GM12878 (cell line): ENCODE measurements at regions not wholly inside any gene's neighbourhood (a gene's known extent, or its start where the extent isn't known, plus 50 kb on each side); places are given as distances from the start of the nearest gene placed in this dataset.

ENCODE experiments used
- ATAC-seq: fragments of 200-7000 bp; cut with Tn5 transposase; 3 replicates; pipeline ENCODE4 v1.9.1; 2020; ENCODE audit warnings: mild to moderate bottlenecking, moderate library complexity
- BruUV-seq: library from RNA; stranded (reverse); fragments of 400-500 nt; replicated peaks from 2 replicates; lab custom pipeline; 2021; lab: Mats Ljungman, UMichigan
- CTCF ChIA-PET: fragments of 300-600 bp; sonication (Branson Sonifier 250); formaldehyde crosslinking; extraction: SDS; loops from one replicate; lab custom pipeline; 2021; ENCODE audit warnings: inconsistent platforms; lab: Yijun Ruan, JAX
- POLR2A ChIA-PET: fragments of 350-600 bp; formaldehyde crosslinking; extraction: SDS; loops from one replicate; lab custom pipeline; 2021; ENCODE audit warnings: inconsistent platforms; lab: Charles Lee
- RAD21 ChIA-PET: fragments of 300-600 bp; sonication (Branson Sonifier 250); formaldehyde crosslinking; loops from one replicate; lab custom pipeline; 2023; ENCODE audit warnings: antibody characterized with exemption; ENCODE audit not compliant: unreplicated experiment; lab: Charles Lee
- SMC1A ChIA-PET: fragments of 300-600 bp; sonication (Branson Sonifier 250); formaldehyde crosslinking; loops from one replicate; lab custom pipeline; 2023; ENCODE audit not compliant: unreplicated experiment, uncharacterized antibody; lab: Charles Lee
- DNase-seq: peaks from one replicate; pipeline ENCODE4 v3.0.0-alpha.2; 2011; ENCODE audit warnings: low read depth, low spot score
- FAIRE-seq: peaks from 3 replicates; lab custom pipeline; 2011; peaks lifted over from hg19 to GRCh38; lab: Jason Lieb, UNC
- H2AFZ ChIP-seq: 2 replicates; pipeline ENCODE4 v1.6.0; 2011; ENCODE audit warnings: low read depth, low read length, control low read depth; ENCODE audit not compliant: control insufficient read depth
- H3K27ac ChIP-seq: 2 replicates; pipeline ENCODE4 v1.5.1; 2011; ENCODE audit warnings: control low read depth; ENCODE audit not compliant: control insufficient read depth, insufficient read depth
- H3K27me3 ChIP-seq, 2 experiments: replicated peaks in 1 of 2; 2 replicates each; pipeline versions ENCODE4 v1.6.0 to v1.6.1; 2011; ENCODE audit warnings: low read length in 1 of 2; ENCODE audit not compliant: control insufficient read depth in 2 of 2, insufficient read depth in 2 of 2
- H3K36me3 ChIP-seq, 2 experiments: 2 replicates each; pipeline ENCODE4 v1.5.1; 2011; ENCODE audit warnings: low read length in 1 of 2; ENCODE audit not compliant: control insufficient read depth in 2 of 2, insufficient read depth in 2 of 2
- H3K4me1 ChIP-seq: 2 replicates; pipeline ENCODE4 v1.6.1; 2011; ENCODE audit warnings: mild to moderate bottlenecking, low read length, moderate library complexity, mixed read lengths; ENCODE audit not compliant: control insufficient read depth, insufficient read depth
- H3K4me2 ChIP-seq: 2 replicates; pipeline ENCODE4 v1.6.0; 2011; ENCODE audit warnings: control low read depth; ENCODE audit not compliant: control insufficient read depth, insufficient read depth
- H3K4me3 ChIP-seq: fragments of 200-600 bp; sonication (generic); 2 replicates; pipeline ENCODE4 v1.5.1; 2016
- H3K79me2 ChIP-seq: 2 replicates; pipeline ENCODE4 v1.6.0; 2011; ENCODE audit warnings: low read length; ENCODE audit not compliant: control insufficient read depth, insufficient read depth
- H3K9ac ChIP-seq: 2 replicates; pipeline ENCODE4 v1.8.0; 2011; ENCODE audit warnings: low read length, control low read depth, mixed read lengths; ENCODE audit not compliant: control insufficient read depth, insufficient read depth
- H3K9me3 ChIP-seq: replicated peaks from 3 replicates; pipeline ENCODE4 v1.5.1; 2011; ENCODE audit warnings: mild to moderate bottlenecking, low read length; ENCODE audit not compliant: control insufficient read depth, insufficient read depth
- H4K20me1 ChIP-seq: 2 replicates; pipeline ENCODE4 v1.6.0; 2011; ENCODE audit not compliant: control insufficient read depth, insufficient read depth
- NBN ChIP-seq: fragments of 450-650 bp; IDR thresholded peaks from 2 replicates; pipeline ENCODE4 v1.6.1; 2016
- POLR2A ChIP-seq: IDR thresholded peaks from 2 replicates; pipeline ENCODE4 v1.6.1; 2011; ENCODE audit warnings: low read depth, mild to moderate bottlenecking, low read length
- POLR2AphosphoS2 ChIP-seq: IDR thresholded peaks from 2 replicates; pipeline ENCODE4 v1.6.1; 2011; ENCODE audit warnings: low read depth, mild to moderate bottlenecking, low read length, improper control_type of control experiment, moderate library complexity
- SMAD5 ChIP-seq: IDR thresholded peaks from 2 replicates; pipeline ENCODE4 v1.6.1; 2016; ENCODE audit warnings: antibody characterized with exemption, low read depth
- WGBS: methylation state at CpG from one replicate; pipeline ENCODE4 v1.1.6; 2016; ENCODE audit warnings: low lambda C conversion rate; ENCODE audit not compliant: insufficient replicate concordance, insufficient coverage; ENCODE audit errors: missing lambda C conversion rate; 5-methylcytosine and 5-hydroxymethylcytosine counted together
- in situ Hi-C: fragments of 300-500 bp; cut with MboI; formaldehyde crosslinking; loops from 9 replicates; pipeline ENCODE4 v1.14.3; 2018; ENCODE audit warnings: mixed read lengths
- intact Hi-C: fragments of 100-400 bp; cut with micrococcal nuclease; formaldehyde crosslinking; loops from one replicate; pipeline ENCODE4 v1.14.2; 2022; ENCODE audit not compliant: unreplicated experiment
- TF ChIP-seq, protein P1 (sequence below), 3 experiments: IDR thresholded peaks in 2 of 3; conservative IDR thresholded peaks in 1 of 3; 2 replicates each; pipeline ENCODE4 v1.5.1; 2011; ENCODE audit warnings: low read depth in 3 of 3, low read length in 3 of 3, mild to moderate bottlenecking in 3 of 3, control low read depth in 2 of 3, moderate library complexity in 2 of 3, inconsistent platforms in 1 of 3, mixed read lengths in 1 of 3; ENCODE audit not compliant: control insufficient read depth in 2 of 3, insufficient read depth in 1 of 3; ENCODE audit errors: extremely low read depth in 1 of 3

DNA sequence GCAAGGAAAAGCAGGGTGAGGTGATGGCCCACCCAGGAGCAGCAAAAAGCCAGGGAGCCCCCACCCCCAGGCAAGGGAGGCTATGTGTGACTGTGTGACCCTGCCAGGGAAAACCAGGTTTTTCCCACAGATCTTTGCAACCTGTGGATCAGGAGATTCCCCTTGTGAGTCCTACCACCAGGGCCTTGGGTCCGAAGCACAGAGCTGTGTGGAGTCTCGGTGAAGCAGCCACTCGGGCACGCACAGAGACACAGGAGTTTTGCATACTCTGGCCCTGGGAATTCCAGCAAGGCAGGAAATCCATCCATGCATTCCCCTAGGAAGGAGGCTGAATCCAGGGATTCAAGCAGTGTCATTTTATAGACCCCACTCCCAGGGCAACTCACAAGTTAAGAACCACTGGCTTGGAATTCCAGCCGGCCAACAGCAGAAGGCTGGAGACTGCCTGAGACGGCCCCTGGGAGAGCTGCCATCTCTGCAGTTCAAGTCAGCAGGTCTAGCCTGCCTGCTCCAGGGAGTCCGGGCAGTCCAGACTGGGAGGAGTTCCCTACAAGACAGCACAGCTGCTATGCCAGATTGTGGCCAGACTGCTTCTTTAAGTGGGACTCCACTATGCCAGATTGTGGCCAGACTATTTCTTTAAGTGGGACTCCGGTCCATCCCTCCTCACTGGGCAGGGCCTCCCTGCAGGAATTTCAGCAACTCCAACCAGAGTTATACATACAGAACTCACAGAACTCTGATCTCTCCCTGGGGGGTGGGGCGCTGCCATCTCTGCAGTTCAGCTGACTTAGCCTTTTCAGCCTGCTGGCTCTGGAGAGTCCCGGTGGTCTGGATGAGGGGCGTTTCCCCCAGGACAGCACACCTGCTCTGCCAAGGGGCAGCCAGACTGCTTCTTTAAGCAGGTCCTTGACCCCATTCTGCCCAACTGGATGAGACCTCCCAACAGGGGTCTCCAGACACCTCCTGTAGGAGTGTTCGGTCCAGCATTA is 85.1 kb upstream of the ADAD1 start:
- POLR2A ChIA-PET = no interaction called here
- Histone ChIP-seq H3K4me3 (no peak overlapping the region), H3K9me3 (no peaks in the 10 kb centered on the region), H3K27ac (no peak overlapping the region), H4K20me1 (no peaks in the 10 kb centered on the region), H2AFZ (no peak overlapping the region), H3K79me2 (no peaks in the 10 kb centered on the region), H3K27me3 (no peaks in the 10 kb centered on the region), H3K4me1 (no peaks in the 10 kb centered on the region), H3K4me2 (no peak overlapping the region), H3K36me3 (no peaks in the 10 kb centered on the region), H3K9ac (no peak overlapping the region)
- FAIRE-seq = no peak
- in situ Hi-C loops (no loop called here), intact Hi-C loops (no loop called here)
- RAD21 ChIA-PET = interaction anchor here (0.7 kb wide), 1 partner anchor 284 kb away, joined by 3 read pairs; no protein-coding TSS in a partner anchor
- no peak for DNase-seq
- SMC1A ChIA-PET = no interaction called here
- TF ChIP-seq, protein P1, sequence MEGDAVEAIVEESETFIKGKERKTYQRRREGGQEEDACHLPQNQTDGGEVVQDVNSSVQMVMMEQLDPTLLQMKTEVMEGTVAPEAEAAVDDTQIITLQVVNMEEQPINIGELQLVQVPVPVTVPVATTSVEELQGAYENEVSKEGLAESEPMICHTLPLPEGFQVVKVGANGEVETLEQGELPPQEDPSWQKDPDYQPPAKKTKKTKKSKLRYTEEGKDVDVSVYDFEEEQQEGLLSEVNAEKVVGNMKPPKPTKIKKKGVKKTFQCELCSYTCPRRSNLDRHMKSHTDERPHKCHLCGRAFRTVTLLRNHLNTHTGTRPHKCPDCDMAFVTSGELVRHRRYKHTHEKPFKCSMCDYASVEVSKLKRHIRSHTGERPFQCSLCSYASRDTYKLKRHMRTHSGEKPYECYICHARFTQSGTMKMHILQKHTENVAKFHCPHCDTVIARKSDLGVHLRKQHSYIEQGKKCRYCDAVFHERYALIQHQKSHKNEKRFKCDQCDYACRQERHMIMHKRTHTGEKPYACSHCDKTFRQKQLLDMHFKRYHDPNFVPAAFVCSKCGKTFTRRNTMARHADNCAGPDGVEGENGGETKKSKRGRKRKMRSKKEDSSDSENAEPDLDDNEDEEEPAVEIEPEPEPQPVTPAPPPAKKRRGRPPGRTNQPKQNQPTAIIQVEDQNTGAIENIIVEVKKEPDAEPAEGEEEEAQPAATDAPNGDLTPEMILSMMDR (IDR thresholded peaks at IDR 0.05 in 2 of 3, conservative IDR thresholded peaks at IDR 0.05 in 1 of 3; ENCODE audit: control insufficient read depth in 2 of 3, extremely low read depth in 1 of 3, insufficient read depth in 1 of 3, low read depth in 3 of 3, low read length in 3 of 3) = no peak
- TF ChIP-seq NBN (no peak), POLR2A (no peak), POLR2AphosphoS2 (no peak), SMAD5 (no peak)
- 96% methylated on average over 12 of the region's 12 CpGs for WGBS
- no TSS peak for BruUV-seq
- CTCF ChIA-PET = no interaction called here
- ATAC-seq = no peak
